GM19395 (cell line): ENCODE measurements at regions not wholly inside any gene's neighbourhood (a gene's known extent, or its start where the extent isn't known, plus 50 kb on each side); places are given as distances from the start of the nearest gene placed in this dataset.

ENCODE experiments used
- ATAC-seq: cut with Tn5 transposase; IDR thresholded peaks from one replicate; pipeline ENCODE4 v1.9.1; 2021; ENCODE audit warnings: mild to moderate bottlenecking, moderate library complexity; ENCODE audit not compliant: unreplicated experiment

- ATAC-seq: no peak
These were observed 138.7 kb downstream of the ENGASE start for GRCh38 chr17:79213305-79213704.

DNA sequence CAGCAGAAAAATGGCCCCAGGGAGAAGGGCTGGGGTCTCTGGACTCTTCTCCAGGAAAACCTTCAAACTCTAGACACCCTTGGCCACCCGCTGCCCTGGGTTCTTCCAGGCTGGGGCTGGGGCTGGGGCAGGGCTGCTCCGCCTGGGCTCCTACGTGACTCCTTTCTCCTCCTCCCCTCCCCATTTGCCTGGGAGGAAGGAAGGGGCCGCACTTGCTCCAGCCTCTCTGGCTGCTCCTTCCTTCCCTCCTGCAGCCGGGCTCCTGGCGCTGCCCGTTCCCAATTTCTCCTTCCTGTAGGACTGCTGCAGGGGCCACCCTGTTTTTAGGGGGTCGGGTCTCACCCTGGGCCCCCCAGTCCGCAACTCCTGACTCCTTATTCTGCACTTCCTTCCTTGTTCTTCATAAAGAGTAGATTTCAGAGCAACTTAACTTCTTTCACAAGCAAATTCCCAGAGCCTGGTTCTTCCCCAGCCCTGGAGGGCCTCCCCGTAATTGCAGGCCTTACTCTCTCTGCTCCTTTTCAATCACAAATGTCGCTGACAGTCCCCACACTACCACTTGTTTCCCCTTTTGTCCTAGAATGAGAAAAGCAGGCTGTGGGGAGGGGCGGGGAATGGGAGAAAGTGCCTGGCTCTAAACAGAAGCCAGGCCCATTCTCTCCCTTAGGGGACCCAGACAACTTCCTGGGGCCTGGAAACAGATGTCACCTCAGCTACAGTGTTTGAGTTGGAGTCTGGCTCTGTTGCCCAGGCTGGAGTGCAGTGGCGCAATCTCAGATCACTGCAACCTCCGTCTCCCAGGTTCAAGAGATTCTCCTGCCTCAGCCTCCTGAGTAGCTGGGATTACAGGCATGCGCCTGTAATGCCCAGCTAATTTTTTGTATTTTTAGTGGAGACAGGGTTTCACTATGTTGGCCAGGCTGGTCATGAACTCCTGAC, 137.8 kb downstream of the ENGASE start:
- ATAC-seq: no peak

GRCh38 chr17:79211061-79211770, 136.6 kb downstream of the ENGASE start:
- ATAC-seq: no peak

DNA sequence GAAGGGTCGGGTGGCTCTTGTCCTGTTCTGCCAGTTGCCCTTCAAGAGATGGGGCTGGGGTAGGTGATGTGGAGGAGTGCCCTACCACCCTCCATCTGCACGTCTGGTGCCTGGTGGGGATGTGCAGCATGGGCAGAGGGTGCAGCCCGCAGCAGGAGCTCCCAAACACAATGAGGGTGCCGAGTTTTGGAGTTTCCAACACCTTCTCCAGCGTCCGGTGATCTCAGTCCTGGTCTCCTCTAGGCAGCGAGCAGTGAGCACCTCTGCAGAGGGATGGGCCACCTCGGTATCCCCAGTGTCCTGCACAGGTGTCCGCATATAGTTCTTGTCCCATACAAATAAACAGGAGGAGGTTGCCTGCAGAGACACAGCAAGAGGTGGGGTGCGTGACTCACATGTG, 136.0 kb downstream of the ENGASE start:
- no peak for ATAC-seq

DNA sequence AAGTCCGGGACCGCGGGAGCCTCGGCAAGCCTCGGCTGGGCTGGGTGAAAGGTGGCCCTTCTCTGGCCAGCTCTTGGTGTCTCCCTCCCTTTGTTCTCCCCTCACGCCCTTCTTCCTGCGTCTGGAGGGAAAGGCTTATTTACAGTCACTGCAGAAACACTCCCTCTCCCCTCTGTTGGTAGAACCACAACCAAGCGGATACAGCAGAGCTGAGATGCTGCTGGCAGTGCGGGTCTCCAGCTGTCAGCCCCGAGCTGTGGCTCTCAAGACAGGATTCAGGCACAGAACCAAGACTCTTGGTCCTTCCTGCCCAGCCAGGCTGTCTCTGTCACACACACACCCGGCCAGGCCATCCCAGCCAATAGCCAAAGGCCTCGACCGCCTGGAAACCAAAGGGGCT, 133.3 kb downstream of the ENGASE start:
- no peak for ATAC-seq

DNA sequence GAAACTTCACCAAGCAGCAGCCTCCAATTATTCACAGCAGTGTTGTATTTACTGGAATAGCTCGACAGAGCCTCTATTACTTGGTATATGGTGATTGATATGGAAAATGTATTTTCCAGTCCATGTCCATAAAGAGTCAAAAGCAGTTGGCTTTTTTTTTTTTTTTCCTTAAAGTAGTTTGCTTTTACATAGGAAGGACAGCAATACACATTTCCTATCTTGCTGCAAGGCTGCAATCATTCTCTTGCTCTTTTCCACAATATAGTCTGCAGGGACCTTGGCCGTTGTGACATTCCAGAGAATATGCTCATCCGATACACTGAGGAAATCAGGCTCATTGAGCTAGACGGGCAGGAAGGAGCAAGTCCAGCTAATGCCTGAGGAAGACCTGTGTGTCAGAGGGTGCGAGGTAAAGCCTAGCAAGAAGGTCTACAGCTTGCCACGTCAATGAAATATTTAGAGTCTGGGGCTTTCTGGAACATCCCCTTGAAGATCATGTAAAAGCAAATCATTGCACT, 131.1 kb downstream of the ENGASE start:
- ATAC-seq: no peak

DNA sequence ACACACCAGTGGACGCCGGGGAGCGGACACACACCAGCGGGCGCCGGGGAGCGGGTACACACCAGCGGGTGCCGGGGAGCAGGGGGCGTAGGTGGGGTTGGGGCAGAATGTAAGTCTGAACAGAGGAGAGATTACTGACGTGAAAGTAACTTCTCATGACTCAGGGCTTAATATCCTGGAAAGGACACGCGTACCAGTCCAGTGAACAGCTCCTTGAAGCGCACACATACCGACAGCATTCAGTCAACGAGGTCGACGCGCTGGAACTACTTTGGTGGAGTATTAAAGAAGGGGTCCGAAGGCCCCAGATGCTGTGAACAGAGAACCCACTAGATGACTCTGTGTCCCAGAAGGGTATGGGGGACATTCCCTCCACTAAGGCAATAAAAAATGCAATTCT, 129.6 kb downstream of the ENGASE start:
- no peak for ATAC-seq

DNA sequence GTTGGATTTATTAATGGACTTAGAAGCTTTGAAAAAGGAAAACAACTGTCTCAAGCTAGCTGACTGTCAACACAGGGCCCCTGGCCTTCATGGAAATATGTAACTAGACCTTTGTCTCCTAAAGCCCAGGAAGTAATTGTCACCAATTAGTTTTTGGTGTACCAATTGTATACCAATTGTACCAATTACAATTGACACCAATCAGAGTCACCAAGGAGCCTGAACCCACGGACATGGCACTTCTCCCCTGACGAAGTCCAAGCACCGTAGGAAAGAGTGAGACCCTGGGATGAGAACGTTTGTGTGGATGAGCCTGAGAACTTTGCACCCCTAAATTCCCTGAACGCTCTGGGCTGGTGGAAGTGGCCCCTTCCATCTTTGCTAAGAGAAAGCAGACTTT, 129.0 kb downstream of the ENGASE start:
- ATAC-seq: no peak

DNA sequence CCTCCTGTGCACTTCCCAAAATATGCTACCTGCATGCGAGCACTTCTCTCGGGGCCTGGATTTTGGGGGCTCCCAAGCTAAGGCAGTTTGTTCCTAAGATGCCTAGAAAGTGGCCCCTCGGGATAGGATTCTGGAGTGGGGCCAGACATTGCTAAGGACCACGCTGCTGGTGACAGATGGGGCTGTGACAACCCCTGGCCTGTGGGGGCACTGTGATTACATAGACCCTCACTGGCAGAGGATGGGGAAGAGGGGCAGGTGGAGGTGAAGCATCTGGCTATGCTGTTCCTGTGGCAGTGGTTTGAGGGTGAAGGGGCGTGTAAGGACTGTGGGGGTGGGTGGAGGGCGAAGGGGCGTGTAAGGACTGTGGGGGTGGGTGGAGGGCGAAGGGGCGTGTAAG, 128.4 kb downstream of the ENGASE start:
- ATAC-seq: no peak

DNA sequence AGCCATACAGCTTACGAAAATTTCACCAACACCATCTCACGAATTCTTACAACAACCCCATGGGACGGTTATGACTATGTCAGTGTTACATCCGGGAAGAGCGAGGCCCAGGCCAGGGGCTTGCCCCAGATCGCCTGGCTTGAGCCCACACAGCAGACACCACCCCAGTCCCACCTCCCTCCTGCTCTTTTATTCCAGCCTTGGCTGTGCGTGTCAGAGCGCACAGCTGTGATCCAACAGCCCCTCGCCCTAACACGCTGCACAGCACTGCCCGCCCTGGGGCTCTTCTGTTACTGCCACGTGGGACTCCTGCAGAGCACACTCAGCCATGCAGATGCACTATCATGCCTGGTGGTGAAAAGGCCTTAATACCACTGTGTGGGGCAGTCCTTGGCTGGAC, 127.9 kb downstream of the ENGASE start:
- no peak for ATAC-seq

DNA sequence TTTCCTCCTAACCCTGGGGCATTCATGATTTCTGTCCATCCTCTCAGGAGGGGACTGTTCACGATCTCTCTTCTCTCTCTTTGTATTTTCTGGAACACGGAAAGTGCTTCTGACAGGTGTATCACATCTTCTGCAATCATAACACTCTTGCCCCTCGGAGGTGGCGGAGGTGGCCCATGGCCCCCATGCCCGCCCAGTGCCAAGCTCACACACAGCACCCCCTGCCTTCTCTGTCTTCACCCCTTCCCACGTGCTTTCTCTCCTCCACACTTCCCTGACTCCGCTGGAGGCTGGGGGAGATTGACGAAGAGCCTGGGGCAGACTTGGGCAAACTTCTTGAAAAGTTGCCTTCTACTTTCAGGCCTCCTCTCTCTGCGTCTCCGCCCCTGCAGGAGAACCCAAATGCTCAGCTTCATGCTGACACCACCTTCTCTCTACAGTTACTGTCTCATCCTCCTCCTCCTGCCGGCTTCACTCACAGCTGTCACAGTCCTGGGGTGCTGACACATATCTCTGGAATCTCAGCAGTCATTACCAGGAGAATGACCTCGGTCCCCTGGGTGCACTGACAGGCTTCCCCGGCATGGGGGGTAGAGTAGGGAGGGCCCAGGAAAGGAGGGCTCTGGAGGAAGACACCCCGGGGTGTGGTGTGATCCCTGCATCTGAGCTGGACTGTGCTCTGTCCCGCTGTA, 127.1 kb downstream of the ENGASE start:
- ATAC-seq: no peak

DNA sequence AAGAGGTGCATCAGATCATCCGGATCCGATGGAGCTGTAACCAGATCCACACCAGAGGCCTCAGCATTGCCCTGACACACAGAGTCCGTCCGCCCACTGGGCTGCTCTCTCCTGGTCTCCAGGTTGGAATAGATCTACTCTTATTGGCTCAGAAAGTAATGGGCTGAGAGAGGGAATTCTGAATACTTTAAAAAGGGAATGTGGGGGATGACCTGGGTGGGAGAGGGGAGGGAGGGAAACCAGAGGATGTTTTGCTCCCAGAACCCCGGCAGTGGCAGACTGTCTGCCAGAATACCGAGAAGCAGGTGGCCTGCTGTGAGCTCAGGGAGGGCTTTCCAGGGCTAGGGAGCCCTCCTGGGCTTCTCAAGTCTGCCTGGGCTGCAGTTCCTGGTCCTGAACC, 126.5 kb downstream of the ENGASE start:
- ATAC-seq: no peak

DNA sequence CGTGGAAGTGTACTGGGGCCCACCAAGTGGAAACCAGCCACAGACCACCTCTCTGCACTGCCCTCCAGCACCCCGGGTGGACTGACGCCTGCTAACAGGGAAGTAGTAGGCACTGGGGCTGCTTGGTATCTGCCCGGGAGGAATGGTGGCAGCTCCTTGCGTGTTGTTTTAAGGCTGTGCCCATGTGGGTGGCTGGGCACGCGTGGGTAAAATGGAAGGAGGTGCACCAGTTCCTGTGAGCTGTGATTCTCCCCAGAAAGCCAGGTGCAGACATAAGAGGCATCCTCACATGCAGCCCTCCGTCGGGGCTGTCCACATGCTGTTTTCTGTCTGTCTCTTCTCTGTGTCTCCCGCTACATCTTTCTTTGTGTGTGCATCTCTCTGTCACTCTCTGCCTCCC, 122.3 kb downstream of the ENGASE start:
- no peak for ATAC-seq

- ATAC-seq: no peak
These were observed 118.1 kb downstream of the ENGASE start for GRCh38 chr17:79192503-79193351.

DNA sequence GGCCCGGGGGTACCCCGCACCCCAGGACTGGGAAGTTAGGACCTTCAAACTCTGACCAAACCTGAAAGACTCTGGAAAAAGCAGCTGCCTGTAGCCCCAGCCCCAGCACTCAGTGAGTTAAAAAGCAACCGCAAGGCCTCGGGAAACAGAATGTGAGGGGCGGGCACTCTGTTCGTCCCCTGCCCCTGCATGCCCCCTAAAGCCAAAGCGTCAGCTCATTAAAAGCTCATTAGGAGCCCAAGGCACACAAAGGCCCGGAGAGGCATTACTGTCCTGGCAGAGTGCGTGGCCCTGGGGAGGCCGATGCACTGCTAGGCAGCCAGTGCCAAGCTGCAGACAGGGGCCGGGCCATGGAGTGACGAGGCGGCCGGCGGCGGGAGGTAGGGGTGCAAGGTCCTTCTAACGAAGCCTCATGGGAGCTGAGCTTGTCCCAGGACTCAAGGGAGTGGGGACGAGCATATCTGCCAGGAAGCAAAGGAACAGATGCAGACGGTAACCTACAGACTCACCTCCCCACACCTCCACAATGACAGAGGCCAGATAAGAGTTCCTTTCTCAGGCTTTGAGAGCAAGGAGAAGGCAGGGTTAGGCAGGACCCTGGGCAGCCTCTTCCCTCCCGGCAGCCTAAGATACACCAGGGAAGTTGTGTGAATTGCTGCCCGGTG, 116.8 kb downstream of the ENGASE start:
- ATAC-seq: no peak

DNA sequence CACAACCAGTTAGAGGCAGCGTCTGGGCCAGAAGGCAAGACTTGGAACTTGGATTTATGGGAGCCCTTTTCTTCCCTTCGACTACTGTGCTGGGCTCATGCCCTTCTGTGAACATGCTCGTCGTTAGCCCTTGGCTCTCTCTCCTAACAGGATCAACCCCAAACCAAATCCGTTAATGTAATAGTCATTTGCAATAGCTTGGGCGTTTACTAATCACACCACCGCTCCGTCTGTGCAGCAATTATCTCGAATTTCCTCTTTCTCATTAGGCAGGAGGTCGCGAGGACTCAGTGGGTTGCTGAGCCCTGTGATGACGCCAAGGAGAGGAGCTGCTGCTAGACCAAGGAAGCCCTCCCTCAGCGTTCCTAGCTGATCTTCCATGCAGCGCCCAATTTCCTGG, 114.7 kb downstream of the ENGASE start:
- ATAC-seq: no peak

DNA sequence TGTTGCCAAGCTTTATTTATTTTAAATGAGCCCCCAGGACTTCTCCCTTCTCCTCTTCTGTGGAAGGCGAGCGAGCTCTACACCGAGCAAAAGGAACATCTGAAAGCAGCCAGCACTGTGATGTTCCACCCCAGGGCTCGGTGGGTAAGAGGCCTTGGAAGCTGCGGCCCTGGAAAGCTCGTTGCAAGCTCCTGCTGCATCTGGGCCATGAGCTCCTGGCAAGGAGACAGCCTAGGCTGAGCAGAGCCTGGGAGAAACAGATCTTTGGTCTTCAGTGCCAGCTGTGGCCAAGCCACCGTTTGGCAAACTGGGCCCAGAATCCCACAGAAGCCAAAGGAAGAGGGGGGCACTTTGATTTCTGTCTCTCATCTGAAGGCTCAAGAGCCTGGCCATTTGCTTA, 114.1 kb downstream of the ENGASE start:
- no peak for ATAC-seq

- no peak for ATAC-seq
These were observed 113.4 kb downstream of the ENGASE start for GRCh38 chr17:79188048-79188447.

- no peak for ATAC-seq
These were observed 112.6 kb downstream of the ENGASE start for GRCh38 chr17:79187186-79187585.

DNA sequence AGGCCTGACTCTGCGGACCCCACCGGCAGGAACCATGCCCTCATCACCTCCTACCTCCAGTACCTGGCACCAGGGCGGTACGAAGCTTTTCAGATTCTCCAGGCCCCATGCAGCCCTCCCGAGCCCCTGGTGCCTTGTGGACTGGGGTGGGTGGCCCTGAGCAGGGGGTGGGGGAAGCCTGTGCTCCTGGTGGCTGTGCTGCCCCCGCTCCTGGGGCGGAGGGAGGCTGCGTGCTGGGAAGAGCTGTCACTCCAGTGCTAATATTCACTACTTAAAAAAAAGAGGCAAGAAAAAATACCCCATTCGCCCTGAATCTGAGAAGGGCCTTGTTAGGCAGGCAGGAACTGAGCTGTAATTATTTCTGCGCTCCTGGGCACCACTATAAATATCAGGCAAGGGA, 111.8 kb downstream of the ENGASE start:
- no peak for ATAC-seq
